AG04450 (cell line): ENCODE measurements at regions not wholly inside any gene's neighbourhood (a gene's known extent, or its start where the extent isn't known, plus 50 kb on each side); places are given as distances from the start of the nearest gene placed in this dataset.
"Not testable (repeated sequence)": the region's sequence is repeated elsewhere in the genome, so short reads cannot be mapped to it uniquely, and the experiment has no call there.

ENCODE experiments used
- CTCF ChIA-PET: fragments of 300-600, 350-600 bp; formaldehyde crosslinking; extraction: SDS; loops from one replicate; lab custom pipeline; 2022; ENCODE audit warnings: antibody characterized with exemption, inconsistent platforms; lab: Charles Lee
- POLR2A ChIA-PET: fragments of 350-600 bp; formaldehyde crosslinking; extraction: SDS; loops from one replicate; lab custom pipeline; 2021; ENCODE audit warnings: antibody characterized with exemption, inconsistent platforms; lab: Yijun Ruan, JAX
- DNase-seq: peaks from one replicate; pipeline ENCODE4 v3.0.0-alpha.2; 2011; ENCODE audit warnings: low read depth, low spot score
- H3K27ac ChIP-seq: one replicate; pipeline ENCODE4 v1.5.1; 2012; ENCODE audit warnings: low read depth, low read length, control low read depth
- H3K27me3 ChIP-seq: one replicate; pipeline ENCODE4 v1.6.0; 2012; ENCODE audit warnings: low read length; ENCODE audit not compliant: control insufficient read depth, insufficient read depth
- H3K4me3 ChIP-seq: 2 replicates; pipeline ENCODE4 v1.5.1; 2011; ENCODE audit warnings: mild to moderate bottlenecking, low read depth, low read length, control low read depth
- H3K9me3 ChIP-seq: 2 replicates; pipeline ENCODE4 v1.5.1; 2012; ENCODE audit warnings: low read length; ENCODE audit not compliant: control insufficient read depth, insufficient read depth
- TF ChIP-seq, protein P1 (sequence below): IDR thresholded peaks from 2 replicates; pipeline ENCODE4 v1.5.1; 2011; ENCODE audit warnings: low read depth, low read length, control low read depth, inconsistent platforms

DNA sequence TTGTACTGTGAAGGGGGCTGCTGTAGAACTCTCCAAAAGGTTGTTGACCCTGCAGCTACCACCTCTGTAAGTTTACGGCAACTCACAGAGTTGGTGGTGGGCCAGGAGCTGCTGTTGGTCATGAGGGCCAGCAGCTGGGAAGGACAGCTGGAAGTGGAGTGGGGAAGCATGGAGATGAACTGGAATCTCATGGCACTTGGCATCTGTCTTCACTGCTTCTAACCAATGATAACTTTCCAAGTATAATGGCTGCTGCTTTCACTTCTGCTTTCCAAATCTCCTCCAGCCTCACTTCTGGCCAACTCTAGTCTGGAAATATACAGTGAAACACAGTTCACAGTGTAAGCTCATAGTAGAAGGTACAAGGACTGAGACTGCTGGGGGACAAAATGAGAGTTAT is 126.5 kb upstream of the INTU start:
- POLR2A ChIA-PET, result no interaction called here
- CTCF ChIA-PET, result no interaction called here

DNA sequence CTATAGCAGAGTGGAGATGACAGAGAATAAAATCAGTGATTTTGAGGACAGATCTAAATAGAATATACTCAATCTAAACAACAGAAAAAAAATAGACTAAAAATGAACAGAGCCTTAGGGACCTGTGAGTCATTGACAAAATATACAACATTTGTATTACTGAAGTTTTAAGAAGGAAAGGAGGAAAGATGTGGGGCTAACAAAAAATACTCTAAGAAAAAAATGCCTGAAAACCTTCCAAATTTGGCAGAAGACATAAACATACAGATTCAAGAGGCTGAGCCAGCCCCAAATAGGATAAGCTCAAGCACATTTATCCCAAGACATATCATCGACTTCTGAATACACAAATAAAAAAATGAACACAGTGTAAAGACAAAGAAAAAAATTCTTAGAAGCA is 123.6 kb upstream of the INTU start:
- Histone ChIP-seq H3K4me3 (no peak overlapping the region), H3K27ac (peak overlapping the region; percentile 21), H3K27me3 (no peaks in the 10 kb centered on the region), H3K9me3 (no peaks in the 10 kb centered on the region)
- POLR2A ChIA-PET, result no interaction called here
- TF ChIP-seq, protein P1, sequence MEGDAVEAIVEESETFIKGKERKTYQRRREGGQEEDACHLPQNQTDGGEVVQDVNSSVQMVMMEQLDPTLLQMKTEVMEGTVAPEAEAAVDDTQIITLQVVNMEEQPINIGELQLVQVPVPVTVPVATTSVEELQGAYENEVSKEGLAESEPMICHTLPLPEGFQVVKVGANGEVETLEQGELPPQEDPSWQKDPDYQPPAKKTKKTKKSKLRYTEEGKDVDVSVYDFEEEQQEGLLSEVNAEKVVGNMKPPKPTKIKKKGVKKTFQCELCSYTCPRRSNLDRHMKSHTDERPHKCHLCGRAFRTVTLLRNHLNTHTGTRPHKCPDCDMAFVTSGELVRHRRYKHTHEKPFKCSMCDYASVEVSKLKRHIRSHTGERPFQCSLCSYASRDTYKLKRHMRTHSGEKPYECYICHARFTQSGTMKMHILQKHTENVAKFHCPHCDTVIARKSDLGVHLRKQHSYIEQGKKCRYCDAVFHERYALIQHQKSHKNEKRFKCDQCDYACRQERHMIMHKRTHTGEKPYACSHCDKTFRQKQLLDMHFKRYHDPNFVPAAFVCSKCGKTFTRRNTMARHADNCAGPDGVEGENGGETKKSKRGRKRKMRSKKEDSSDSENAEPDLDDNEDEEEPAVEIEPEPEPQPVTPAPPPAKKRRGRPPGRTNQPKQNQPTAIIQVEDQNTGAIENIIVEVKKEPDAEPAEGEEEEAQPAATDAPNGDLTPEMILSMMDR, result no peak
- DNase-seq, result peak; percentile 67
- CTCF ChIA-PET, result no interaction called here

More for the DNA sequence above, 126.5 kb upstream of the INTU start:
- Histone ChIP-seq H3K4me3 (no peak overlapping the region), H3K9me3 (no peaks in the 10 kb centered on the region), H3K27ac (no peak overlapping the region), H3K27me3 (no peaks in the 10 kb centered on the region)
- DNase-seq, result no peak
- TF ChIP-seq, protein P1, result no peak

DNA sequence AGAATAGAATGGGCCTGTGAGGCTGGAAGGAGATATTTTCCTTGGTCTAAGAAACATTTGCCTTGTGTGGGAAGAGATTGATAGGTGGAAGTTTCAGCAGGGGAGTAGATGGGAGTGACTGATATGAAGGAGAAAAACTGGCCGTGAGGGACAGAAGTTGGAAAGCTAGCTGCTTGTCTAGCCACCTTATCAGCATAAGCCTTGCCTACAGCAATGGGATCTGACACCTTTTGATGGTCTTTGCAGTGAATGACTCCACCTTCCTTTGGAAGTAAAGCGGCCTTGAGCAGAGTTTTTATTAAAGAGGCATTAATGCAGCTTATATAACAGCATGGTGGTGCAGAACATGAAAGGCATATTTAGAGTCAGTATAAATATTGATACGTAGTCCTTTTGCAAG is 120.1 kb upstream of the INTU start:
- DNase-seq, CTCF ChIA-PET, H3K9me3 ChIP-seq, POLR2A ChIA-PET, H3K4me3 ChIP-seq, H3K27me3 ChIP-seq, H3K27ac ChIP-seq: not testable (repeated sequence)

DNA sequence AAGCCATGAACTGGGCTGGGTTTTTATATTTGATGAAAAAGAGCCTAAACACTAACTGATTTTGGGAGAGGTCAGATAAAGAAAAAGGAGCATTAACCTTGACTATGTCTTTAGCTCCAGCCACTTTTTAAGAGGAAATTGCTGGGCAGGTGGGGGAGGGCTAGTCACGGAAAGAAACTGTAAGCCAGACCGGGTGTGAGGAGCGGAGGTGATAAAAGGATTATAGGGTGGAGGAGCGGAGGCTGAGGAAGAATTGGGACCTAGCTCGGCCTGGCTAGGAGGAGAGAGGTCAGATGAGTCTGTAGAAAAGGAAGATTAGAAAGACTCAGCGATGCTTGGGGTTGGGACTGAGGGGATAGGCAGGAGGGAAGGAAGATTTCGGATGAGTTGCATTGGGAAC is 117.5 kb upstream of the INTU start:
- H3K4me3 ChIP-seq, DNase-seq, H3K27me3 ChIP-seq, H3K9me3 ChIP-seq, CTCF ChIA-PET, POLR2A ChIA-PET, H3K27ac ChIP-seq: not testable (repeated sequence)

DNA sequence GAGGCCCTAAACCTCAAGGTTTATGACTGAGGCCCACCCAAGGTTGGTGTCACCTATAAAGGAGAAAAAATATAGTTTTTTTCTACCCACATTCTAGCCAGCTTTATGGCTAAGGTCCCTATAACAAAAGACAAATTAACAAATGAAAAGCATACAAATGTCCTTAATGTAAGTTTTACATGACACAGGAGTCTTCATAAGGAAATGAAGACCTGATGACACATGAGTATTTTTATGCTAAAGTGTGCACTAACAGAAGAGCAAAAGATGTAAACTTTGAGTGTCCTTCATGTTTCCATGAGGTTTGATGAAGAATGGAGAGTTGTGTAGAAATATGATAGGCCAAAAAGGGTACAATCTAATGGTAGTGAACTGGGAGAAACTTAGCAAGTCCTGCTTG is 114.7 kb upstream of the INTU start:
- POLR2A ChIA-PET, result no interaction called here
- no peak for DNase-seq
- Histone ChIP-seq H3K9me3 (no peaks in the 10 kb centered on the region), H3K4me3 (no peak overlapping the region), H3K27ac (no peak overlapping the region), H3K27me3 (no peaks in the 10 kb centered on the region)
- CTCF ChIA-PET, result no interaction called here
- TF ChIP-seq, protein P1, result no peak

DNA sequence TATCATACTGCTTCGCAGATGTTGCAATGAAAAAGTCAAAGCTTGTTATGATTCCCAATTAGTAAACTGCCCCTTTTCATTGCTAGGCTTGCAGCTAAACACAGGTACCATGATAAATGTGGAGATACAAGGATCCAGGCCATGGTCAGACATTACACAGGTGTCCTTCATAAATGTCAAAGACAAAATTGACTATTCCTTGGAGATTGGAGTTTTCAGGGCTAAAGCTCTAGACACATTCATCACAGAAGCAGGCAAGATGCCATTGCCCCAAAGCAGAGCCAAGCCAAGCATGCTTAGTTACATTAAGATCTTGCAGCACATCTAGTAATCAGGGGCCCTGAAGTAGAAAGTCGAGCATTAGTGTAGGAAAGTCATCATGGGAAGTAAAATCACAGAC is 111.3 kb upstream of the INTU start:
- POLR2A ChIA-PET, result no interaction called here
- Histone ChIP-seq H3K27ac (no peak overlapping the region), H3K9me3 (no peaks in the 10 kb centered on the region), H3K4me3 (no peak overlapping the region), H3K27me3 (no peaks in the 10 kb centered on the region)
- TF ChIP-seq, protein P1, result no peak
- CTCF ChIA-PET, result no interaction called here
- no peak for DNase-seq
